Left renal cortex interstitium (tissue), 4 donors: ENCODE measurements at regions not wholly inside any gene's neighbourhood (a gene's known extent, or its start where the extent isn't known, plus 50 kb on each side); places are given as distances from the start of the nearest gene placed in this dataset.

Source experiments
- DNase-seq, 4 donors: peaks; one replicate each; pipeline ENCODE4 v3.0.0-alpha.2; 2013; ENCODE audit warnings: low read depth in 4 of 4, low spot score in 2 of 4, missing footprints in 1 of 4

DNA sequence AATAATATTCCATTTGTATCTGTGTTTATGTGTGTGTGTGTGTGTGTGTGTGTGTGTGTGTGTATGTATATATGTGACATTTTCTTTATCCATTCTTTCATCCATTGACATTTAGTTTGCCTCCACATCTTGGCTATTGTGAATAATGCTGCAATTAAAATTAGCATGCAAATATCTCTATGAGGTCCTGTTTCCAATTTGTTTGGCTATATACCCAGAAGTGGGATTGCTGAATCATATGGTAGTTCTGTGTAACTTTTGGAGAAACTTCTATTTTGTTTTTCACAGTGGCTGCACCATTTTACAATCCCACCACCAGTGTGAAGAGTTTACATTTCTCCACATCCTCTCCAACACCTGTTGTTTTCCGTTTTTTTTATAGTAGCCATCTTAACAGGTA, 53.1 kb downstream of the CH25H start:
- no peak for DNase-seq

DNA sequence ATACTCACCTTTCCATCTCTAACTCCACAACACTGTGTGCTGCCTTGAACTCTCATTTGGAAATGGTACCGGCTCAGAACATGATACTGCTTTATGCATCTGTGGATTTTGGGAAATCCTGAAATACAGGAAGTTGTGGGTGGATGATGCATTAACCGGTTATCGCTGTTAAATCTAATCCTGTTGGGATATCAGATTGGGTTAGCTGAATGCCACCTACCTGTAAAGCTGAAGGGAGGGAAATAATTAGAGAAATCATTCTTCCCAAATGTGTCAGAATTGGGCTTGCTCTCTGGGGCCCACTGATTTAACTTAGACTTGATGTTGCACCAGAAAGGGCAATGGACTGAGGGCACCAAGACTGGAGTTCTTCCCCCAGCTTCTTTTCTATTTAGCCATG, 54.0 kb downstream of the CH25H start:
- no peak for DNase-seq

- no peak for DNase-seq
These were observed 55.3 kb downstream of the CH25H start for GRCh38 chr10:89151857-89152256.

DNA sequence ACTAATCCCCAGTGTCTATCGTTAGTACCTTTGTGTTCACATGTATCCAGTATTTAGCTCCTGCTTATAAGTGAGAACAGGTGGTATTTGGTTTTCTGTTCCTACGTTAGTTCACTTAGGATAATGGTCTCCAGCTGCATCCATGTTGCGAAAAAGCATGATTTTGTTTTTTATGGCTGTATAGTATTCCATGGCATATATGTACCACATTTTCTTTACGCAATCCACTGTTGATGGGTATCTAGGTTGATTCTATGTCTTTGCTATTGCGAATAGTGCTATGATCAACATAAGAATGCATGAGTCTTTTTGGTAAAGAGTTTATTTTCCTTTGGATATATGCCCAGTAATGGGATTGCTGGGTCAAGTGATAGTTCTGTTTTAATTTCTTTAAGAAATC, 59.1 kb downstream of the CH25H start:
- no peak for DNase-seq

- no peak for DNase-seq
These were observed 59.9 kb downstream of the CH25H start for GRCh38 chr10:89147256-89147655.

DNA sequence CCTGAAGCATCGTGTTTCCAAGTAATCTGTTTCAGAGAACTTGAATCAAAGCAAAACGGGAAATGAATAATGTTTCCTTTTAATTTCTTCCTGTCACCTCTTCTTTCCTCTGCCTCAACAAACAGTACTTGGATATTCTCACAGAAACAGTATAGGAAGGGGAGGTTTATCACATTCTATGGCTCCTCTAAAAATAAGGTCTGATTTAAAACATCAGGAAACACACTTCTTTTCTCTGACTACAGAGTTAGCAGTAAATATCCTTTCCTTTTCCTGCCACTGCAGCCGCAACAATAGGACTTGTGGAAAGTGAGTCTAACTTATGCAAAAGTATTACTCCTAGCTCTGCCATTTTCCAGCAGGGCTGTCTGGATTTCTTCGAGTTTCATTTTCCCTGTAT, 62.3 kb downstream of the CH25H start:
- DNase-seq = no peak

DNA sequence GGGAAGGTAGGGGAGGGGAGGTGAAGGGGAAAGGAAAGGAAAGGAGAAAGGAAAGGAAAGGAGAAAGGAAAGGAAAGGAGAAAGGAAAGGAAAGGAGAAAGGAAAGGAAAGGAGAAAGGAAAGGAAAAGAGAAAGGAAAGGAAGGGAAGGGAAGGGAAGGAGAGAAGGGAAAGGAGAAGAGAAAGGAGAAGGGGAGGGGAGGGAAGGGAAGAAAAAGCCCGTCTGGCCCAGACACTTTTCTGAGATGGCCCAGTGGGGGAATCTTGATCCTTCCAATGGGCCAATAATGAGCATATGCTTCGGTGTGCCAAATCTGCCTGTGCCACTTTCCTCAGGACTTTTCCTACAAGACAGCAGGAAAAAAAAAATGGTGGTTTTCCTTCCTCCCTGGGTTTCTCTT, 64.5 kb downstream of the CH25H start:
- no peak for DNase-seq

GRCh38 chr10:89138755-89139490, 68.2 kb downstream of the CH25H start:
- no peak for DNase-seq

- no peak for DNase-seq
These were observed 72.2 kb downstream of the CH25H start for GRCh38 chr10:89134963-89135362.

GRCh38 chr10:89129911-89130310, 77.2 kb downstream of the CH25H start:
- DNase-seq = no peak

DNA sequence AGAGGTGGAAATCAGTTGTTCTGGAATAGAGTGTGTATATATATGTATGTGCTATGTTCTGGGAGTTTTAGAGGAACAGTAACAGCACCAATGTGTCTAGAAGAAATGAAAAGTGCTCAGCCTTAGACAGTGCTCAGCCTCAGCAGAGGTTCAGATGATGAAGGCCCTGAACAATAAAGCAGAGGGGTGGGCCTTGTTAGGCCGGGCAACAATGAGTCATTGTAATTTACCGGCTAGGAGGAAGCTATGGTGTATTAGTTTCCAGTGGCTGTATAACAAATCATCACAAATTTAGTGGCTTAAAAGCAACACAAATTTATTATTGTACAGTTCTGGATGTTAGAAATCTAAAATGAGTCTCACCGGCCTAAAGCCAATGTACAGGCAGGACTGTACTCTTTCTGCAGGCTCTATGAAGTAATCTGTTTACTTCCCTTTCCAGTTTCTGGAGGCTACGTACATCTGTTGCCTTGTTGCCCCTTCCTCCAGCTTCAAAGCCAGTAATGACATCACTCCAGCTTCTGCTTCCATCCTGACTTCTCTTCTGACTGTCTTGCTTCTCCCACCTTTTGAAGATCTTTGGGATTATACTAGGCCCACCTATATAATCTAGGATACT, 84.6 kb downstream of the CH25H start:
- no peak for DNase-seq

- DNase-seq = no peak
These were observed 85.4 kb downstream of the CH25H start for GRCh38 chr10:89121764-89122020.

- no peak for DNase-seq
These were observed 86.0 kb downstream of the CH25H start for GRCh38 chr10:89120931-89121763.

GRCh38 chr10:89119651-89120050, 87.5 kb downstream of the CH25H start:
- DNase-seq = no peak

DNA sequence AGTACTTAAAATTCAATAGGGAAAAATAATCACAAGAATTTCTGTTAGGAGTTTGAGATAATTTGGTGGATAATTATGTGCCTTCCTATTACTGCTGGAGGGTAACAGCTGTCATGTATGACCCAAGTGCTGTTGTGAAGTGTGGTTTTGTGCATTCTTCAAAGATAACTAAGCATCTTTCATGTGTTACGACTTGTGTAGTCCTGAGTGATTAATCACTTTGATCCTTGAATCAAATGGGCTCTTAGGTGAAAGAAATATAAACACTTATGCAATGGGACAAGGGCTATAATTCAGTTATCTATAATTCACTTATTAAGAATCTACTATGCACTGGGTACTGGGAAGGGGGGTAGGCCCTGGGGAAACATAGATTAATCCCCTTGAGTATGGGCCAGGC, 89.0 kb downstream of the CH25H start:
- DNase-seq = no peak

GRCh38 chr10:89115876-89116627, 91.1 kb downstream of the CH25H start:
- DNase-seq = no peak

GRCh38 chr10:89114846-89115625, 92.1 kb downstream of the CH25H start:
- no peak for DNase-seq

- no peak for DNase-seq
These were observed 104.4 kb downstream of the CH25H start for GRCh38 chr10:89102735-89103134.

- no peak for DNase-seq
These were observed 105.2 kb downstream of the CH25H start for GRCh38 chr10:89101943-89102342.

DNA sequence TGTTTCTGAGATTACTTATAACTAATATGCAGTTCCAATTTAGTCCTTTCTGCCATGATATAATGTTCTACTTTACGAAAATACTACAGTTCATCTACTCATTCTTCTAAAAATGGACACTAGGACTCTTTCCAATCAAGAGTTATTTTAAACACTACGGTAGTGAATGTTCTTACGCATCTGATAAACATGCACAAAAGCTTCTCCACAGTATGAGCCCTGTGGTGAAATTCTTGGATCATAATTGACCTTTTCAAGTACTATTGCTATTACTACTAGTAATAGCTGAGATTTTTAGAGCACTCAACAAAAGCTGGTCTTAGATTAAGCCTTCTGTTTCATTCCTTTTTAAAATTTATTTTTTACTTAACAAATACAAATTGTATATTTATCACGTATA, 106.4 kb downstream of the CH25H start:
- DNase-seq = no peak

GRCh38 chr10:89097226-89097625, 106.6 kb downstream of the FAS start:
- no peak for DNase-seq
